PFSK-1 (cell line): ENCODE measurements at regions not wholly inside any gene's neighbourhood (a gene's known extent, or its start where the extent isn't known, plus 50 kb on each side); places are given as distances from the start of the nearest gene placed in this dataset.

Experiments
- FOXP2 ChIP-seq: optimal IDR thresholded peaks from 2 replicates; pipeline ENCODE3; 2011; ENCODE audit warnings: borderline replicate concordance, control low read depth, inconsistent platforms; ENCODE audit not compliant: insufficient read depth; ENCODE audit errors: extremely low read length, extremely low read depth
- POLR2AphosphoS5 ChIP-seq: IDR thresholded peaks from 2 replicates; pipeline ENCODE4 v1.6.1; 2012; ENCODE audit warnings: low read depth, mild to moderate bottlenecking, control low read depth, low read length, moderate library complexity
- SIN3A ChIP-seq: IDR thresholded peaks from 2 replicates; pipeline ENCODE4 v1.6.1; 2012; ENCODE audit warnings: mild to moderate bottlenecking, low read length, moderate library complexity, borderline replicate concordance; ENCODE audit not compliant: insufficient read depth
- TAF1 ChIP-seq: IDR thresholded peaks from 2 replicates; pipeline ENCODE4 v1.6.1; 2012; ENCODE audit warnings: low read length, control low read depth, borderline replicate concordance; ENCODE audit not compliant: insufficient read depth
- TF ChIP-seq, protein P1 (sequence below), 2 experiments: IDR thresholded peaks; 2 replicates each; pipeline versions ENCODE4 v1.6.1 to v1.8.0; 2011 to 2012; ENCODE audit warnings: low read depth in 2 of 2, low read length in 2 of 2, control low read depth in 1 of 2, inconsistent platforms in 1 of 2, mild to moderate bottlenecking in 1 of 2, moderate library complexity in 1 of 2; ENCODE audit not compliant: insufficient read depth in 1 of 2

DNA sequence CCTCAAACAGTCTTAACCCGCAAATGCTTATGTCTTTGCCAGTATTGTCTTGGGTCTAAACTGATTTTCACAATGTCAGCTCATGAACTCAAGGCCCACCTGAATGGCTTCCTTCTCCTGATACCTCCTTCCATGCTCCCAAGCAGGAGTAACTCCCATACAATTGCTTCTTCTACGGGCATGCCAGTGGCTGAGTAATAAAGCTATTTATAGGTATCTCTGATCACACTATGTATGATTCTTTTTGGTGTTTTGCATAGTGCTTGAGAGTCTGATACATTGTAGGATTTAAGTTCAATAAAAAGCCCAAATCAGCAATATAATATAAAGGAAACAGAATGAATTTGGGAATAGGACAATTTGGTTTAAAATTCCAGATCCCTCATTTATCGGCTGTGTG, 235.0 kb upstream of the DCN start:
- TF ChIP-seq TAF1: no peak
- no peak for TF ChIP-seq POLR2AphosphoS5
- no peak for TF ChIP-seq SIN3A
- TF ChIP-seq, protein P1, sequence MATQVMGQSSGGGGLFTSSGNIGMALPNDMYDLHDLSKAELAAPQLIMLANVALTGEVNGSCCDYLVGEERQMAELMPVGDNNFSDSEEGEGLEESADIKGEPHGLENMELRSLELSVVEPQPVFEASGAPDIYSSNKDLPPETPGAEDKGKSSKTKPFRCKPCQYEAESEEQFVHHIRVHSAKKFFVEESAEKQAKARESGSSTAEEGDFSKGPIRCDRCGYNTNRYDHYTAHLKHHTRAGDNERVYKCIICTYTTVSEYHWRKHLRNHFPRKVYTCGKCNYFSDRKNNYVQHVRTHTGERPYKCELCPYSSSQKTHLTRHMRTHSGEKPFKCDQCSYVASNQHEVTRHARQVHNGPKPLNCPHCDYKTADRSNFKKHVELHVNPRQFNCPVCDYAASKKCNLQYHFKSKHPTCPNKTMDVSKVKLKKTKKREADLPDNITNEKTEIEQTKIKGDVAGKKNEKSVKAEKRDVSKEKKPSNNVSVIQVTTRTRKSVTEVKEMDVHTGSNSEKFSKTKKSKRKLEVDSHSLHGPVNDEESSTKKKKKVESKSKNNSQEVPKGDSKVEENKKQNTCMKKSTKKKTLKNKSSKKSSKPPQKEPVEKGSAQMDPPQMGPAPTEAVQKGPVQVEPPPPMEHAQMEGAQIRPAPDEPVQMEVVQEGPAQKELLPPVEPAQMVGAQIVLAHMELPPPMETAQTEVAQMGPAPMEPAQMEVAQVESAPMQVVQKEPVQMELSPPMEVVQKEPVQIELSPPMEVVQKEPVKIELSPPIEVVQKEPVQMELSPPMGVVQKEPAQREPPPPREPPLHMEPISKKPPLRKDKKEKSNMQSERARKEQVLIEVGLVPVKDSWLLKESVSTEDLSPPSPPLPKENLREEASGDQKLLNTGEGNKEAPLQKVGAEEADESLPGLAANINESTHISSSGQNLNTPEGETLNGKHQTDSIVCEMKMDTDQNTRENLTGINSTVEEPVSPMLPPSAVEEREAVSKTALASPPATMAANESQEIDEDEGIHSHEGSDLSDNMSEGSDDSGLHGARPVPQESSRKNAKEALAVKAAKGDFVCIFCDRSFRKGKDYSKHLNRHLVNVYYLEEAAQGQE (IDR thresholded peaks at IDR 0.05; ENCODE audit: insufficient read depth in 1 of 2, low read depth in 2 of 2, low read length in 2 of 2): no peak
- no peak for TF ChIP-seq FOXP2
